GM19035 (cell line): ENCODE measurements at regions not wholly inside any gene's neighbourhood (a gene's known extent, or its start where the extent isn't known, plus 50 kb on each side); places are given as distances from the start of the nearest gene placed in this dataset.
"Not testable (repeated sequence)": the region's sequence is repeated elsewhere in the genome, so short reads cannot be mapped to it uniquely, and the experiment has no call there.

Experiments used
- ATAC-seq: cut with Tn5 transposase; IDR thresholded peaks from one replicate; pipeline ENCODE4 v1.9.1; 2021; ENCODE audit not compliant: unreplicated experiment

- no peak for ATAC-seq
Measured at GRCh38 chrX:964831-965416, 247.5 kb downstream of the CRLF2 start.

GRCh38 chrX:960821-961220 lies 251.6 kb downstream of the CRLF2 start:
- no peak for ATAC-seq

- no peak for ATAC-seq
Measured at GRCh38 chrX:959595-959994, 252.9 kb downstream of the CRLF2 start.

GRCh38 chrX:955168-955781 lies 257.2 kb downstream of the CRLF2 start:
- not testable (repeated sequence) for ATAC-seq

- no peak for ATAC-seq
Measured at GRCh38 chrX:953879-954482, 258.5 kb downstream of the CRLF2 start.

- ATAC-seq: no peak
Measured at GRCh38 chrX:952816-953215, 259.6 kb downstream of the CRLF2 start.

GRCh38 chrX:947262-947661 lies 265.2 kb downstream of the CRLF2 start:
- not testable (repeated sequence) for ATAC-seq

- no peak for ATAC-seq
Measured at GRCh38 chrX:943035-943434, 269.4 kb downstream of the CRLF2 start.

GRCh38 chrX:940691-941090 lies 271.8 kb downstream of the CRLF2 start:
- no peak for ATAC-seq

GRCh38 chrX:936979-937769 lies 275.3 kb downstream of the CRLF2 start:
- ATAC-seq: no peak

- no peak for ATAC-seq
Measured at GRCh38 chrX:933611-934010, 278.8 kb downstream of the CRLF2 start.

- no peak for ATAC-seq
Measured at GRCh38 chrX:928606-929005, 283.8 kb downstream of the CRLF2 start.

- no peak for ATAC-seq
Measured at GRCh38 chrX:926991-927390, 285.5 kb downstream of the CRLF2 start.

- ATAC-seq: no peak
Measured at GRCh38 chrX:926070-926469, 286.4 kb downstream of the CRLF2 start.

GRCh38 chrX:925652-926061 lies 286.8 kb downstream of the CRLF2 start:
- ATAC-seq: no peak

GRCh38 chrX:925094-925493 lies 287.4 kb downstream of the CRLF2 start:
- ATAC-seq: no peak

GRCh38 chrX:924017-924416 lies 288.4 kb downstream of the CRLF2 start:
- ATAC-seq: no peak

- no peak for ATAC-seq
Measured at GRCh38 chrX:920234-920799, 289.7 kb downstream of the SHOX start.

- ATAC-seq: no peak
Measured at GRCh38 chrX:916230-916599, 285.6 kb downstream of the SHOX start.

GRCh38 chrX:915427-916229 lies 285.0 kb downstream of the SHOX start:
- no peak for ATAC-seq

- no peak for ATAC-seq
Measured at GRCh38 chrX:914206-914605, 283.6 kb downstream of the SHOX start.
